SK-N-SH (cell line): ENCODE measurements at regions not wholly inside any gene's neighbourhood (a gene's known extent, or its start where the extent isn't known, plus 50 kb on each side); places are given as distances from the start of the nearest gene placed in this dataset.
"Not testable (repeated sequence)": the region's sequence is repeated elsewhere in the genome, so short reads cannot be mapped to it uniquely, and the experiment has no call there.

Experiments
- CTCF ChIA-PET: fragments of 300-600, 350-600 bp; formaldehyde crosslinking; extraction: SDS; loops from one replicate; lab custom pipeline; 2021; lab: Yijun Ruan, JAX
- POLR2A ChIA-PET: fragments of 350-600 bp; sonication (Branson Sonifier 250); formaldehyde crosslinking; extraction: SDS; loops from one replicate; lab custom pipeline; 2020; ENCODE audit warnings: antibody characterized with exemption, inconsistent platforms; lab: Yijun Ruan, JAX
- DNase-seq: peaks from one replicate; pipeline ENCODE4 v3.0.0; 2012
- H2AFZ ChIP-seq: fragments of 200-600 bp; sonication (generic); 2 replicates; pipeline ENCODE4 v1.8.1; 2016; ENCODE audit warnings: antibody characterized with exemption, mild to moderate bottlenecking, low read depth
- H3F3A ChIP-seq: fragments of 200-600 bp; sonication (generic); replicated peaks from 2 replicates; pipeline ENCODE3; 2016; ENCODE audit warnings: antibody characterized with exemption, mild to moderate bottlenecking; ENCODE audit not compliant: insufficient read depth
- H3K27ac ChIP-seq, 2 experiments: fragments of 200-500 bp in 1 of 2; fragments of 200-600 bp in 1 of 2; sonication (Bioruptor generic) in 1 of 2; sonication (generic), shearing (Covaris generic) in 1 of 2; 2 replicates each; pipeline versions ENCODE4 v1.5.1 to v1.6.1; 2014 to 2016; ENCODE audit warnings: low read depth in 2 of 2, inconsistent platforms in 1 of 2, low read length in 1 of 2, mild to moderate bottlenecking in 1 of 2, mixed read lengths in 1 of 2
- H3K27me3 ChIP-seq: fragments of 200-600 bp; sonication (generic), shearing (Covaris generic); 2 replicates; pipeline ENCODE4 v1.6.1; 2016; ENCODE audit warnings: mixed run types; ENCODE audit not compliant: insufficient read depth
- H3K36me3 ChIP-seq, 2 experiments: fragments of 200-500 bp in 1 of 2; fragments of 200-600 bp in 1 of 2; sonication (Bioruptor generic) in 1 of 2; sonication (generic) in 1 of 2; replicated peaks in 1 of 2; 2 replicates each; pipeline versions ENCODE3 to v1.5.1; 2014 to 2016; ENCODE audit warnings: low read length in 1 of 2, mild to moderate bottlenecking in 1 of 2; ENCODE audit not compliant: insufficient read depth in 2 of 2, control insufficient read depth in 1 of 2
- H3K4me1 ChIP-seq, 2 experiments: fragments of 200-500 bp in 1 of 2; fragments of 200-600 bp in 1 of 2; sonication (Bioruptor generic) in 1 of 2; sonication (generic), shearing (Covaris generic) in 1 of 2; 2 replicates each; pipeline versions ENCODE4 v1.5.1 to v1.6.1; 2014 to 2016; ENCODE audit warnings: low read depth in 1 of 2, low read length in 1 of 2, mixed run types in 1 of 2; ENCODE audit not compliant: insufficient read depth in 2 of 2, control insufficient read depth in 1 of 2
- H3K4me2 ChIP-seq: fragments of 200-600 bp; sonication (generic), shearing (Covaris generic); 2 replicates; pipeline ENCODE4 v1.6.1; 2017; ENCODE audit warnings: mixed run types
- H3K4me3 ChIP-seq, 2 experiments: fragments of 200-500 bp in 1 of 2; fragments of 200-600 bp in 1 of 2; sonication (Bioruptor generic) in 1 of 2; sonication (generic), shearing (Covaris generic) in 1 of 2; 2 replicates each; pipeline versions ENCODE4 v1.5.1 to v1.8.1; 2014 to 2016; ENCODE audit warnings: low read depth in 2 of 2, inconsistent platforms in 1 of 2, low read length in 1 of 2, mild to moderate bottlenecking in 1 of 2, mixed read lengths in 1 of 2, moderate library complexity in 1 of 2
- H3K79me2 ChIP-seq: fragments of 200-600 bp; sonication (generic); 2 replicates; pipeline ENCODE4 v1.8.1; 2017; ENCODE audit warnings: mild to moderate bottlenecking; ENCODE audit not compliant: insufficient read depth
- H3K9ac ChIP-seq: fragments of 200-600 bp; sonication (generic); 2 replicates; pipeline ENCODE4 v1.6.1; 2017; ENCODE audit warnings: mixed run types
- H3K9me2 ChIP-seq: fragments of 200-600 bp; sonication (generic); 2 replicates; pipeline ENCODE4 v1.6.1; 2017; ENCODE audit warnings: mixed run types
- H3K9me3 ChIP-seq: fragments of 200-600 bp; sonication (generic); 2 replicates; pipeline ENCODE4 v1.6.1; 2017; ENCODE audit warnings: mixed run types, mild to moderate bottlenecking, moderate library complexity
- H4K20me1 ChIP-seq: fragments of 200-600 bp; sonication (generic); 2 replicates; pipeline ENCODE4 v1.6.1; 2017; ENCODE audit warnings: mild to moderate bottlenecking, mixed run types; ENCODE audit not compliant: insufficient read depth
- WGBS: methylation state at CpG from one replicate; pipeline ENCODE4 v1.1.6; 2017; ENCODE audit warnings: low lambda C conversion rate; 5-methylcytosine and 5-hydroxymethylcytosine counted together

DNA sequence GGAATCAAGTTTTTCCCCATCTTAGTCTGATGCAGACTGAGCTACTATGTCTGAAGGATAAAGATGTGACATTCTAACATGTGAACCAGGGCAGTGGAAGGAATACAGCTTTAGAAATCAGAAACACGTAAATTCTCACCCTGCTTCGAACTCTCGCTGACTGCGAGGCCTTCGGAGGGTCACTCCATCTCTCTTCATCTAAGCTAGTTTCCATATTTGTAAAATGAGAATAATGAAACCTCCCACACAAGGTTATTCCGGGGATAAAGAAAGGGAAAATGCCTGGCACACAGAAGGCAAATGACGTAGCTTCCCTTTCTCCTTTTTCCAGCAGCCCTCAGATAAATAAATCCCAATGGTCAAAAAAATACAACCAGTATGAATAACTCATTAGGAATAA is 152.0 kb downstream of the ATP6V0E2 start:
- H3K27me3 ChIP-seq, DNase-seq, H3K9me3 ChIP-seq, H3K4me2 ChIP-seq, H3K9me2 ChIP-seq, H3F3A ChIP-seq, H3K27ac ChIP-seq, H3K4me1 ChIP-seq, H2AFZ ChIP-seq, H3K4me3 ChIP-seq, H4K20me1 ChIP-seq, CTCF ChIA-PET, H3K36me3 ChIP-seq, POLR2A ChIA-PET, H3K9ac ChIP-seq, H3K79me2 ChIP-seq: not testable (repeated sequence)
- 20% methylated on average over 7 of the region's 7 CpGs for WGBS

DNA sequence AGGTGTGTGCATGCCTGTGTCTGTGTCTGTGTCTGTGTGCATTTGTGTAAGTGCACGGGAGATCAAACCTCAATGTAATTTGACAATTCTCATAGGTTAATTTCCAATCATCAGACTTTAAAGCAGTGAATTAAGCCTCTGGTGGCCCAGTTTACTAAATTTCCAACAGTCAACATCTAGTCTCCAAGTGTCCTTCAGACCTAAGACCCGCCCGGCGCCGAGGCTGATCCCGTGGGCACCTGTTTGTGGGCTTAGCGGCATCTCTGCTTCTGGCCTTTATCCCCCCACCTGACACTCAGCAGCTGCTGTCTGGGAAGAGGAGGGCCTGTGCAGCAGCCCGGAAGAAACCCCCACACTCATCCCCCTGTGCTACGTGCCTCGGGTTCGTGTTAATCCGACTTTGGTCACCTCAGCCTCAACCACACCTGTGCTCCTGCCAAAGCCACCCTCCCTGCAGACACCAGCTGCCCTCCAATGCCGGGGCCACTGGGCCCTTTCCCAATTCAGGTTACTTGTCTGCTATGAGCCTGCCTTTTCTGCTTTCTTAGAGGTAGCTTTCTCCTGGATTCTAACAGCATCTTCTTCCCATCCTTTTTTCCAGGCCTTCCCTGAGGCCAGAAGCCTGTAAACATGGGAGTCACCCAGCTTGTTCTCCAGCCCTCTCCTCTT is 154.7 kb downstream of the ATP6V0E2 start:
- H3K9ac ChIP-seq, H2AFZ ChIP-seq, H3K4me2 ChIP-seq, CTCF ChIA-PET, H3K4me1 ChIP-seq, H3K27ac ChIP-seq, H3K9me3 ChIP-seq, H3K27me3 ChIP-seq, H3F3A ChIP-seq, H3K9me2 ChIP-seq, H3K36me3 ChIP-seq, H4K20me1 ChIP-seq, H3K79me2 ChIP-seq, H3K4me3 ChIP-seq, DNase-seq, POLR2A ChIA-PET: not testable (repeated sequence)
- WGBS: 22% methylated on average over 10 of the region's 13 CpGs

DNA sequence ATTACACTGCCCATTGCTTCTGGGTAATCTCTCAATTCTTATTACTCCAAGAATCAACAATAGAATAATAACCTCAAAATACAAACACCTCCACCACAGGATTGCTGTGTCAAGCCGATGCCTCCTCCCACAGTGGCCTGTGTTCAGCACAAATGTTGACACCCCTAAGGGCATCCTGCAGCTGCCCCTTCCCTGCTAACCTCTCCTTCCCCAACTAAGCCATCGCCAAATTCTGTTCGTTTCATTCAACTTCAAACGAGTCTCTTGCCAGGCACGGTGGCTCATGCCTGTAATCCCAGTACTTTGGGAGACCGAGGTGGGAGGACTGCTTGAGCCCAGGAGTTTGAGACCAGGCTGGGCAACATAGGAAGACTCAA is 155.2 kb downstream of the ATP6V0E2 start:
- H3K79me2 ChIP-seq, H2AFZ ChIP-seq, H3F3A ChIP-seq, H4K20me1 ChIP-seq, H3K9ac ChIP-seq, H3K9me3 ChIP-seq, H3K4me3 ChIP-seq, DNase-seq, H3K36me3 ChIP-seq, H3K27me3 ChIP-seq, H3K27ac ChIP-seq, H3K9me2 ChIP-seq, POLR2A ChIA-PET, CTCF ChIA-PET, H3K4me1 ChIP-seq, H3K4me2 ChIP-seq: not testable (repeated sequence)
- 6% methylated on average over 6 of the region's 6 CpGs for WGBS

DNA sequence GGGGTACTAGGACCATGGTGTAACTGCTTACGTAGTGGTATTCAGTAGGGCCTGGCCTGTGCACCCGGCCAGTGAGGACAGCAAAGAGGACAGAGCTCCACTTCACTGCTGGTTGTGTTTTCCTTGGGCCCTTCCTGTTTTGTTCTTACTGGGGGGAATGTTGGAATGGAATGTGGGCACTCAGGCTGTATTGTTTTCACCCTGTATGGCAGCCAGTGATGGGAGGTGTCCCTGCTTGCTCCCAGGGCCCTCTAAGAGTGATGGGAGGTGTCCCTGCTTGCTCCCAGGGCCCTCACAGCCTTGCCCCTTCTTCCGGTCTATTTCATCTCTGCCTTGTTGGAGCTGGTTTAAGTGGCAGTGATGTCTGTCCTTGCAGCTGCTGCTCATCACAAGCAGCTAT is 158.0 kb downstream of the ATP6V0E2 start:
- H3K36me3 ChIP-seq, CTCF ChIA-PET, H3K27ac ChIP-seq, H2AFZ ChIP-seq, H4K20me1 ChIP-seq, H3K79me2 ChIP-seq, H3K4me3 ChIP-seq, H3F3A ChIP-seq, H3K9ac ChIP-seq, H3K27me3 ChIP-seq, H3K9me2 ChIP-seq, H3K4me2 ChIP-seq, H3K4me1 ChIP-seq, H3K9me3 ChIP-seq, POLR2A ChIA-PET, DNase-seq: not testable (repeated sequence)
- WGBS: 35% methylated on average over 3 of the region's 3 CpGs

DNA sequence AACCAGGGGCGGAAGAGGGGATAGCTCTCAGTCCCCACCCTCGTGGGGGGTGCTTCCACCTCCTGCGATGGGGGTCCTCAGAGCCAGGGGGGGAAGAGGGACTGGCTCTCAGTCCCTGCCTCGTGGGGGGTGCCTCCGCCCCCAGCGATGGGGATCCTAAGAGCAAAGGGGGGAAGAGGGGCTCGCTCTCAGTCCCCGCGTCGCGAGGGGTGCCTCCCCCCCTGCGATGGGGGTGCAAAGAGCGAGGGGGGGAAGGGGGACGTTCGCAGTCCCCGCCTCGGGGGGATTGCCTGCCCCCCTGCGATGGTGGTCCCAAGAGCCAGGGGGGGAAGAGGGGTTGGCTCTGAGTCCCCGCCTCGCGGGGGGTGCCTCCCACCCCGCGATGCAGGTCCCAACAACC is 159.9 kb downstream of the ATP6V0E2 start:
- H3K36me3 ChIP-seq, H4K20me1 ChIP-seq, H3K4me3 ChIP-seq, POLR2A ChIA-PET, H3K27me3 ChIP-seq, H3K9me2 ChIP-seq, H2AFZ ChIP-seq, H3K4me2 ChIP-seq, H3K27ac ChIP-seq, H3K9me3 ChIP-seq, H3K4me1 ChIP-seq, DNase-seq, H3F3A ChIP-seq, H3K79me2 ChIP-seq, H3K9ac ChIP-seq: not testable (repeated sequence)
- 46% methylated on average over 11 of the region's 23 CpGs for WGBS
- CTCF ChIA-PET: interaction anchor here (0.8 kb wide), 1 partner anchor 150 kb away, joined by 3 read pairs; no protein-coding TSS in a partner anchor

DNA sequence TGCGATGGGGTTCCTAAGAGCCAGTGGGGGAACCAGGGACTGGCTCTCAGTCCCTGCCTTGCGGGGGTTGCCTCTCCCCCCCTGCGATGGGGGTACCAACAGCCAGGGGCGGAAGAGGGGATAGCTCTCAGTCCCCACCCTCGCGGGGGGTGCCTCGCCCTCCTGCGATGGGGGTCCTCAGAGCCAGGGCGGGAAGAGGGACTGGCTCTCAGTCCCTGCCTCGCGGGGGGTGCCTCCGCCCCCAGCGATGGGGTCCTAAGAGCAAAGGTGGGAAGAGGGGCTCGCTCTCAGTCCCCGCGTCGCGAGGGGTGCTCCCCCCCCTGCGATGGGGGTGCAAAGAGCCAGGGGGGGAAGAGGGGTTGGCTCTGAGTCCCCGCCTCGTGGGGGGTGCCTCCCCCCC is 162.0 kb downstream of the ATP6V0E2 start:
- H3K4me1 ChIP-seq, H3K9ac ChIP-seq, H3K27ac ChIP-seq, H3K9me2 ChIP-seq, H2AFZ ChIP-seq, DNase-seq, H3K4me2 ChIP-seq, H3K79me2 ChIP-seq, H3F3A ChIP-seq, H3K27me3 ChIP-seq, H3K9me3 ChIP-seq, H3K36me3 ChIP-seq, H3K4me3 ChIP-seq, H4K20me1 ChIP-seq, POLR2A ChIA-PET: not testable (repeated sequence)
- WGBS: 21% methylated on average over 11 of the region's 21 CpGs
- CTCF ChIA-PET: interaction anchor here (1.4 kb wide), 1 partner anchor 228 kb away, joined by 3 read pairs; no protein-coding TSS in a partner anchor
